A673 (cell line): ENCODE measurements at regions not wholly inside any gene's neighbourhood (a gene's known extent, or its start where the extent isn't known, plus 50 kb on each side); places are given as distances from the start of the nearest gene placed in this dataset.

Experiments
- CTCF ChIP-seq: fragments of 300-800, 200-600 bp; sonication (generic); conservative IDR thresholded peaks from 2 replicates; pipeline ENCODE4 v1.5.1; 2017; ENCODE audit warnings: low read depth, mild to moderate bottlenecking, antibody characterized with exemption, low read length, moderate library complexity, mixed read lengths
- EZH2 ChIP-seq: fragments of 200-600 bp; sonication (generic); IDR thresholded peaks from 2 replicates; pipeline ENCODE4 v1.6.1; 2017; ENCODE audit warnings: borderline replicate concordance, low read depth, mild to moderate bottlenecking, mixed read lengths, antibody characterized with exemption, low read length; ENCODE audit not compliant: poor library complexity, severe bottlenecking

DNA sequence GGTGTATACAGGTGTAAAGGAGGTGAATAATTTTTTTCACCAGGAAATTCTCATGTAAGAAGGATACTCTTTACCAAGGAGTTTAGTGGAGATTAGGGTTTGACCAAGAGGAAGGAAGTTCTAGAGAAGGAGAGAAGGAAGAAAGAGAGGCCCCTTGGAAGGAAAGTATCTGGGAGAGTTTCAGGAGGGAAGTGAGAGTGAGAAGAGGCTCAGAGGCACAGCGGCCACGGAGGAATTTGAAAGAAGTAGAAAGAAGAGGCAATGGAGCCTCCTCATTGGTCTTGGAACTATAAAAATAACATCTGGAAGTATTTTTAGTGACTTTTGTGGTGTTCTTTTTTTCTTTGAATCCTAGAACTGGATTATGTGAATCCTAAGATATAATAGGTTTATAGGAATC is 50.8 kb upstream of the MCUR1 start:
- TF ChIP-seq CTCF (no peak), EZH2 (no peak)
